ENCODE measurements at regions not wholly inside any gene's neighbourhood (a gene's known extent, or its start where the extent isn't known, plus 50 kb on each side); places are given as distances from the start of the nearest gene placed in this dataset.
"Not testable (repeated sequence)": the region's sequence is repeated elsewhere in the genome, so short reads cannot be mapped to it uniquely, and the experiment has no call there.

- not testable (repeated sequence) for DNase-seq (ENCODE audit: low spot score)
Measured at GRCh38 chr21:6428498-6429092, 4092.8 kb upstream of the TPTE start.

GRCh38 chr21:6429924-6430323 lies 4091.5 kb upstream of the TPTE start:
- DNase-seq (ENCODE audit: low spot score), result not testable (repeated sequence)

GRCh38 chr21:6433149-6433548 lies 4088.2 kb upstream of the TPTE start:
- DNase-seq (ENCODE audit: low spot score), result not testable (repeated sequence)

GRCh38 chr21:6436205-6436604 lies 4085.2 kb upstream of the TPTE start:
- peak; percentile 17 for DNase-seq (ENCODE audit: low spot score)

GRCh38 chr21:6436971-6437833 lies 4084.2 kb upstream of the TPTE start:
- not testable (repeated sequence) for DNase-seq (ENCODE audit: low spot score)

GRCh38 chr21:6437834-6438187 lies 4083.6 kb upstream of the TPTE start:
- DNase-seq (ENCODE audit: low spot score), result not testable (repeated sequence)

GRCh38 chr21:6439058-6439457 lies 4082.3 kb upstream of the TPTE start:
- DNase-seq (ENCODE audit: low spot score), result not testable (repeated sequence)

- not testable (repeated sequence) for DNase-seq (ENCODE audit: low spot score)
Measured at GRCh38 chr21:6454648-6455340, 4066.6 kb upstream of the TPTE start.

GRCh38 chr21:6456011-6456661 lies 4065.2 kb upstream of the TPTE start:
- DNase-seq (ENCODE audit: low spot score), result not testable (repeated sequence)

GRCh38 chr21:6459761-6460160 lies 4061.6 kb upstream of the TPTE start:
- not testable (repeated sequence) for DNase-seq (ENCODE audit: low spot score)

GRCh38 chr21:6461358-6461757 lies 4060.0 kb upstream of the TPTE start:
- DNase-seq (ENCODE audit: low spot score), result not testable (repeated sequence)

GRCh38 chr21:6464419-6464818 lies 4057.0 kb upstream of the TPTE start:
- DNase-seq (ENCODE audit: low spot score), result not testable (repeated sequence)

- not testable (repeated sequence) for DNase-seq (ENCODE audit: low spot score)
Measured at GRCh38 chr21:6466081-6466698, 4055.2 kb upstream of the TPTE start.

GRCh38 chr21:6466707-6467106 lies 4054.7 kb upstream of the TPTE start:
- not testable (repeated sequence) for DNase-seq (ENCODE audit: low spot score)

- not testable (repeated sequence) for DNase-seq (ENCODE audit: low spot score)
Measured at GRCh38 chr21:6467189-6467774, 4054.1 kb upstream of the TPTE start.

- not testable (repeated sequence) for DNase-seq (ENCODE audit: low spot score)
Measured at GRCh38 chr21:6467907-6468306, 4053.5 kb upstream of the TPTE start.

GRCh38 chr21:6468331-6468860 lies 4053.0 kb upstream of the TPTE start:
- not testable (repeated sequence) for DNase-seq (ENCODE audit: low spot score)

- not testable (repeated sequence) for DNase-seq (ENCODE audit: low spot score)
Measured at GRCh38 chr21:6474250-6474968, 4047.0 kb upstream of the TPTE start.

GRCh38 chr21:6481116-6481515 lies 4040.3 kb upstream of the TPTE start:
- DNase-seq (ENCODE audit: low spot score), result not testable (repeated sequence)

- DNase-seq (ENCODE audit: low spot score), result not testable (repeated sequence)
Measured at GRCh38 chr21:6482616-6483015, 4038.8 kb upstream of the TPTE start.

Measured in ureter (tissue), 1 donor.